ENCODE measurements at regions not wholly inside any gene's neighbourhood (a gene's known extent, or its start where the extent isn't known, plus 50 kb on each side); places are given as distances from the start of the nearest gene placed in this dataset.
A peak's percentile ranks its signal among the peaks of the same experiment; 100 is the strongest.

GRCh38 chr7:106423821-106424475 is 139.2 kb upstream of the NAMPT start:
- H3K27me3 ChIP-seq (ENCODE audit: control insufficient read depth, insufficient read depth, low read length) = no peaks in the 10 kb centered on the region
- ChIA-PET CTCF (interaction anchor here (0.8 to 2.3 kb wide), 3 partner anchors 74 to 312 kb away, joined by 3 to 5 read pairs (median 3); no protein-coding TSS in a partner anchor), POLR2A (no interaction called here)
- TF ChIP-seq CTCF (IDR thresholded peaks at IDR 0.05; ENCODE audit: insufficient read depth, low read depth, low read length) = no peak
- DNase-seq (ENCODE audit: low read depth) = no peak
- H3K4me3 ChIP-seq (ENCODE audit: low read depth, low read length) = no peak overlapping the region
- no peaks in the 10 kb centered on the region for H3K36me3 ChIP-seq (ENCODE audit: control insufficient read depth, insufficient read depth, low read length)

- H3K36me3 ChIP-seq (ENCODE audit: control insufficient read depth, insufficient read depth, low read length) = no peaks in the 10 kb centered on the region
- TF ChIP-seq CTCF (IDR thresholded peaks at IDR 0.05; ENCODE audit: insufficient read depth, low read depth, low read length) = no peak
- no peaks in the 10 kb centered on the region for H3K27me3 ChIP-seq (ENCODE audit: control insufficient read depth, insufficient read depth, low read length)
- no peak for DNase-seq (ENCODE audit: low read depth)
- POLR2A ChIA-PET = no interaction called here
- CTCF ChIA-PET = interaction anchor here (0.5 to 2.3 kb wide), 3 partner anchors 13 to 73 kb away, joined by 3 to 5 read pairs (median 4); no protein-coding TSS in a partner anchor
- H3K4me3 ChIP-seq (ENCODE audit: low read depth, low read length) = no peak overlapping the region
Measured at GRCh38 chr7:106423111-106423510, 138.3 kb upstream of the NAMPT start.

- H3K27me3 ChIP-seq (ENCODE audit: control insufficient read depth, insufficient read depth, low read length) = no peaks in the 10 kb centered on the region
- CTCF ChIA-PET = interaction anchor here (0.8 to 2.0 kb wide), 2 partner anchors 160 to 254 kb away, joined by 3 to 4 read pairs; no protein-coding TSS in a partner anchor
Measured at GRCh38 chr7:106421181-106421762, 136.5 kb upstream of the NAMPT start.

GRCh38 chr7:106420736-106421135 is 136.0 kb upstream of the NAMPT start:
- no peaks in the 10 kb centered on the region for H3K27me3 ChIP-seq (ENCODE audit: control insufficient read depth, insufficient read depth, low read length)
- H3K36me3 ChIP-seq (ENCODE audit: control insufficient read depth, insufficient read depth, low read length) = no peaks in the 10 kb centered on the region
- ChIA-PET POLR2A (no interaction called here), CTCF (interaction anchor here (1.1 to 2.0 kb wide), 2 partner anchors 244 to 254 kb away, joined by 3 to 4 read pairs; no protein-coding TSS in a partner anchor)
- no peak for DNase-seq (ENCODE audit: low read depth)
- no peak for TF ChIP-seq CTCF (IDR thresholded peaks at IDR 0.05; ENCODE audit: insufficient read depth, low read depth, low read length)
- no peak overlapping the region for H3K4me3 ChIP-seq (ENCODE audit: low read depth, low read length)

More at GRCh38 chr7:106421181-106421762, 136.5 kb upstream of the NAMPT start:
- Histone ChIP-seq H3K36me3 (ENCODE audit: control insufficient read depth, insufficient read depth, low read length) (no peaks in the 10 kb centered on the region), H3K4me3 (ENCODE audit: low read depth, low read length) (no peak overlapping the region)
- peak; percentile 75 for DNase-seq (ENCODE audit: low read depth)
- TF ChIP-seq CTCF (IDR thresholded peaks at IDR 0.05; ENCODE audit: insufficient read depth, low read depth, low read length) = no peak
- POLR2A ChIA-PET = no interaction called here

- TF ChIP-seq CTCF (IDR thresholded peaks at IDR 0.05; ENCODE audit: insufficient read depth, low read depth, low read length) = no peak
- ChIA-PET CTCF (interaction anchor here (0.6 to 2.0 kb wide), 3 partner anchors 243 to 768 kb away, joined by 3 to 4 read pairs (median 3); no protein-coding TSS in a partner anchor), POLR2A (no interaction called here)
- Histone ChIP-seq H3K36me3 (ENCODE audit: control insufficient read depth, insufficient read depth, low read length) (no peaks in the 10 kb centered on the region), H3K27me3 (ENCODE audit: control insufficient read depth, insufficient read depth, low read length) (no peaks in the 10 kb centered on the region), H3K4me3 (ENCODE audit: low read depth, low read length) (no peak overlapping the region)
- DNase-seq (ENCODE audit: low read depth) = no peak
Measured at GRCh38 chr7:106420210-106420609, 135.4 kb upstream of the NAMPT start.
